HepG2 (cell line): ENCODE measurements at regions not wholly inside any gene's neighbourhood (a gene's known extent, or its start where the extent isn't known, plus 50 kb on each side); places are given as distances from the start of the nearest gene placed in this dataset.

Source experiments
- ARHGAP35 ChIP-seq: sonication (generic); formaldehyde crosslinking; IDR thresholded peaks from 2 replicates; pipeline ENCODE4 v1.9.0; 2022; ENCODE audit warnings: mild to moderate bottlenecking, inconsistent platforms, moderate library complexity, missing genetic modification reagents, borderline replicate concordance
- ELF1 ChIP-seq: sonication (generic); formaldehyde crosslinking; IDR thresholded peaks from 2 replicates; pipeline ENCODE4 v1.4.0; 2020; ENCODE audit warnings: missing genetic modification reagents
- HDAC2 ChIP-seq: sonication (generic); formaldehyde crosslinking; IDR thresholded peaks from 2 replicates; pipeline ENCODE4 v1.4.0; 2020; ENCODE audit warnings: missing genetic modification reagents
- KLF15 ChIP-seq: sonication (generic); formaldehyde crosslinking; IDR thresholded peaks from 2 replicates; pipeline ENCODE4 v1.8.1; 2023; ENCODE audit warnings: borderline replicate concordance, mild to moderate bottlenecking, inconsistent platforms, missing genetic modification reagents, mixed read lengths
- MZF1 ChIP-seq: sonication (generic); formaldehyde crosslinking; IDR thresholded peaks from 2 replicates; pipeline ENCODE4 v1.8.1; 2023; ENCODE audit warnings: mild to moderate bottlenecking, missing genetic modification reagents, borderline replicate concordance
- POLR2AphosphoS5 ChIP-seq: IDR thresholded peaks from 2 replicates; pipeline ENCODE4 v1.6.1; 2012; ENCODE audit warnings: low read depth, low read length
- SMAD1 ChIP-seq: sonication (generic); formaldehyde crosslinking; IDR thresholded peaks from 2 replicates; pipeline ENCODE4 v1.4.0; 2020; ENCODE audit warnings: missing genetic modification reagents, low read depth, mild to moderate bottlenecking, borderline replicate concordance
- YEATS4 ChIP-seq: sonication (generic); formaldehyde crosslinking; IDR thresholded peaks from 2 replicates; pipeline ENCODE4 v1.4.0; 2020; ENCODE audit warnings: missing genetic modification reagents, borderline replicate concordance
- ZBTB7A ChIP-seq: sonication (generic); formaldehyde crosslinking; IDR thresholded peaks from 2 replicates; pipeline ENCODE4 v1.8.0; 2022; ENCODE audit warnings: mild to moderate bottlenecking, missing genetic modification reagents
- ZMYM4 ChIP-seq: sonication (generic); formaldehyde crosslinking; IDR thresholded peaks from 2 replicates; pipeline ENCODE4 v1.8.1; 2023; ENCODE audit warnings: mild to moderate bottlenecking, missing genetic modification reagents
- ZSCAN21 ChIP-seq: sonication (generic); formaldehyde crosslinking; IDR thresholded peaks from 2 replicates; pipeline ENCODE4 v1.8.0; 2022; ENCODE audit warnings: mild to moderate bottlenecking, missing genetic modification reagents, moderate library complexity, borderline replicate concordance
- TF ChIP-seq, protein P1 (sequence below): sonication (generic); formaldehyde crosslinking; IDR thresholded peaks from 2 replicates; pipeline ENCODE4 v1.5.0; 2020; ENCODE audit warnings: mild to moderate bottlenecking, missing genetic modification reagents, moderate library complexity
- TF ChIP-seq, protein P2 (sequence below): sonication (generic); formaldehyde crosslinking; IDR thresholded peaks from 2 replicates; pipeline ENCODE4 v1.5.0; 2020; ENCODE audit warnings: missing genetic modification reagents
- TF ChIP-seq, protein P3 (sequence below): sonication (generic); formaldehyde crosslinking; IDR thresholded peaks from 2 replicates; pipeline ENCODE4 v1.5.1; 2020; ENCODE audit warnings: missing genetic modification reagents, mild to moderate bottlenecking, borderline replicate concordance

- TF ChIP-seq MZF1 (no peak), KLF15 (CRISPR knock-in tag) (no peak), SMAD1 (CRISPR knock-in tag) (no peak), POLR2AphosphoS5 (no peak), ZBTB7A (CRISPR knock-in tag) (no peak), HDAC2 (CRISPR knock-in tag) (no peak), ZMYM4 (CRISPR knock-in tag) (no peak), ARHGAP35 (CRISPR knock-in tag) (no peak), YEATS4 (CRISPR knock-in tag) (no peak), ZSCAN21 (no peak), ELF1 (CRISPR knock-in tag) (no peak)
- TF ChIP-seq, protein P1, sequence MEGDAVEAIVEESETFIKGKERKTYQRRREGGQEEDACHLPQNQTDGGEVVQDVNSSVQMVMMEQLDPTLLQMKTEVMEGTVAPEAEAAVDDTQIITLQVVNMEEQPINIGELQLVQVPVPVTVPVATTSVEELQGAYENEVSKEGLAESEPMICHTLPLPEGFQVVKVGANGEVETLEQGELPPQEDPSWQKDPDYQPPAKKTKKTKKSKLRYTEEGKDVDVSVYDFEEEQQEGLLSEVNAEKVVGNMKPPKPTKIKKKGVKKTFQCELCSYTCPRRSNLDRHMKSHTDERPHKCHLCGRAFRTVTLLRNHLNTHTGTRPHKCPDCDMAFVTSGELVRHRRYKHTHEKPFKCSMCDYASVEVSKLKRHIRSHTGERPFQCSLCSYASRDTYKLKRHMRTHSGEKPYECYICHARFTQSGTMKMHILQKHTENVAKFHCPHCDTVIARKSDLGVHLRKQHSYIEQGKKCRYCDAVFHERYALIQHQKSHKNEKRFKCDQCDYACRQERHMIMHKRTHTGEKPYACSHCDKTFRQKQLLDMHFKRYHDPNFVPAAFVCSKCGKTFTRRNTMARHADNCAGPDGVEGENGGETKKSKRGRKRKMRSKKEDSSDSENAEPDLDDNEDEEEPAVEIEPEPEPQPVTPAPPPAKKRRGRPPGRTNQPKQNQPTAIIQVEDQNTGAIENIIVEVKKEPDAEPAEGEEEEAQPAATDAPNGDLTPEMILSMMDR (CRISPR knock-in tag), result no peak
- TF ChIP-seq, protein P2, sequence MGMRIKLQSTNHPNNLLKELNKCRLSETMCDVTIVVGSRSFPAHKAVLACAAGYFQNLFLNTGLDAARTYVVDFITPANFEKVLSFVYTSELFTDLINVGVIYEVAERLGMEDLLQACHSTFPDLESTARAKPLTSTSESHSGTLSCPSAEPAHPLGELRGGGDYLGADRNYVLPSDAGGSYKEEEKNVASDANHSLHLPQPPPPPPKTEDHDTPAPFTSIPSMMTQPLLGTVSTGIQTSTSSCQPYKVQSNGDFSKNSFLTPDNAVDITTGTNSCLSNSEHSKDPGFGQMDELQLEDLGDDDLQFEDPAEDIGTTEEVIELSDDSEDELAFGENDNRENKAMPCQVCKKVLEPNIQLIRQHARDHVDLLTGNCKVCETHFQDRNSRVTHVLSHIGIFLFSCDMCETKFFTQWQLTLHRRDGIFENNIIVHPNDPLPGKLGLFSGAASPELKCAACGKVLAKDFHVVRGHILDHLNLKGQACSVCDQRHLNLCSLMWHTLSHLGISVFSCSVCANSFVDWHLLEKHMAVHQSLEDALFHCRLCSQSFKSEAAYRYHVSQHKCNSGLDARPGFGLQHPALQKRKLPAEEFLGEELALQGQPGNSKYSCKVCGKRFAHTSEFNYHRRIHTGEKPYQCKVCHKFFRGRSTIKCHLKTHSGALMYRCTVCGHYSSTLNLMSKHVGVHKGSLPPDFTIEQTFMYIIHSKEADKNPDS (CRISPR knock-in tag), result no peak
- TF ChIP-seq, protein P3, sequence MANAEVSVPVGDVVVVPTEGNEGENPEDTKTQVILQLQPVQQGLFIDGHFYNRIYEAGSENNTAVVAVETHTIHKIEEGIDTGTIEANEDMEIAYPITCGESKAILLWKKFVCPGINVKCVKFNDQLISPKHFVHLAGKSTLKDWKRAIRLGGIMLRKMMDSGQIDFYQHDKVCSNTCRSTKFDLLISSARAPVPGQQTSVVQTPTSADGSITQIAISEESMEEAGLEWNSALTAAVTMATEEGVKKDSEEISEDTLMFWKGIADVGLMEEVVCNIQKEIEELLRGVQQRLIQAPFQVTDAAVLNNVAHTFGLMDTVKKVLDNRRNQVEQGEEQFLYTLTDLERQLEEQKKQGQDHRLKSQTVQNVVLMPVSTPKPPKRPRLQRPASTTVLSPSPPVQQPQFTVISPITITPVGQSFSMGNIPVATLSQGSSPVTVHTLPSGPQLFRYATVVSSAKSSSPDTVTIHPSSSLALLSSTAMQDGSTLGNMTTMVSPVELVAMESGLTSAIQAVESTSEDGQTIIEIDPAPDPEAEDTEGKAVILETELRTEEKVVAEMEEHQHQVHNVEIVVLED (CRISPR knock-in tag), result no peak
Observed at GRCh38 chr5:2669913-2670312, 81.6 kb downstream of the IRX2 start.
